K562 (cell line): ENCODE measurements at regions not wholly inside any gene's neighbourhood (a gene's known extent, or its start where the extent isn't known, plus 50 kb on each side); places are given as distances from the start of the nearest gene placed in this dataset.
A peak's percentile ranks its signal among the peaks of the same experiment; 100 is the strongest.

Experiments used
- ATAC-seq: fragments of 200-7000 bp; cut with Tn5 transposase; 3 replicates; pipeline ENCODE4 v1.9.1; 2020; ENCODE audit warnings: moderate library complexity
- BruUV-seq: library from RNA; stranded (reverse); fragments of 400-500 nt; replicated peaks from 2 replicates; lab custom pipeline; 2021; lab: Mats Ljungman, UMichigan
- CTCF ChIA-PET: fragments of 300-600 bp; formaldehyde crosslinking; extraction: SDS; loops from one replicate; lab custom pipeline; 2021; ENCODE audit warnings: low intra/inter-chr PET ratio; lab: Yijun Ruan, JAX
- POLR2A ChIA-PET: fragments of 300-600, 350-650 bp; sonication (Branson Sonifier 250); formaldehyde crosslinking; extraction: SDS; loops from one replicate; lab custom pipeline; 2021; ENCODE audit warnings: antibody characterized with exemption, inconsistent platforms; lab: Yijun Ruan, JAX
- DNase-seq, 4 experiments: peaks; one replicate each; pipeline versions ENCODE4 v3.0.0 to v3.0.0-alpha.2; 2011 to 2018; ENCODE audit warnings: low spot score in 3 of 4, mixed read lengths in 3 of 4; ENCODE audit errors: extremely low read depth in 1 of 4
- FAIRE-seq: peaks from 2 replicates; lab custom pipeline; 2011; peaks lifted over from hg19 to GRCh38; lab: Jason Lieb, UNC
- H2AFZ ChIP-seq: 2 replicates; pipeline ENCODE4 v1.6.0; 2011; ENCODE audit warnings: low read depth, low read length, control low read depth, inconsistent platforms
- H3K27ac ChIP-seq: fragments of 200-600 bp; 3 replicates; pipeline ENCODE4 v1.8.0; 2011; ENCODE audit warnings: low read depth, mild to moderate bottlenecking, control low read depth, inconsistent platforms, low read length, moderate library complexity, mixed read lengths; ENCODE audit errors: extremely low read depth
- H3K27me3 ChIP-seq, 2 experiments: fragments of 300-600 bp in 1 of 2; 2 replicates in 1 of 2; 3 replicates in 1 of 2; pipeline versions ENCODE4 v1.6.0 to v1.8.0; 2011; ENCODE audit warnings: inconsistent platforms in 2 of 2, low read length in 2 of 2, mild to moderate bottlenecking in 1 of 2, mixed read lengths in 1 of 2, moderate library complexity in 1 of 2; ENCODE audit not compliant: control insufficient read depth in 2 of 2, insufficient read depth in 2 of 2
- H3K36me3 ChIP-seq: fragments of 300-600 bp; 3 replicates; pipeline ENCODE4 v1.8.0; 2011; ENCODE audit warnings: mild to moderate bottlenecking, low read length, inconsistent platforms; ENCODE audit not compliant: control insufficient read depth, insufficient read depth
- H3K4me1 ChIP-seq, 2 experiments: fragments of 200-600 bp in 1 of 2; replicated peaks in 1 of 2; 2 replicates in 1 of 2; 3 replicates in 1 of 2; pipeline versions ENCODE4 v1.5.1 to v1.8.0; 2011; ENCODE audit warnings: inconsistent platforms in 2 of 2, low read length in 2 of 2, mild to moderate bottlenecking in 1 of 2, mixed read lengths in 1 of 2, moderate library complexity in 1 of 2; ENCODE audit not compliant: control insufficient read depth in 2 of 2, insufficient read depth in 2 of 2
- H3K4me2 ChIP-seq: 2 replicates; pipeline ENCODE4 v1.6.1; 2011; ENCODE audit warnings: low read length, control low read depth, inconsistent platforms, mixed read lengths; ENCODE audit not compliant: insufficient read depth
- H3K4me3 ChIP-seq: fragments of 200-600 bp; sonication (generic), shearing (Covaris generic); 2 replicates; pipeline ENCODE4 v1.5.1; 2016; ENCODE audit warnings: control low read depth, inconsistent platforms
- H3K79me2 ChIP-seq: fragments of 200-600 bp; 3 replicates; pipeline ENCODE4 v1.8.0; 2011; ENCODE audit warnings: low read length, inconsistent platforms; ENCODE audit not compliant: control insufficient read depth, insufficient read depth
- H3K9ac ChIP-seq, 2 experiments: 2 replicates each; pipeline versions ENCODE4 v1.6.0 to v1.6.1; 2011; ENCODE audit warnings: low read depth in 2 of 2, low read length in 2 of 2, control low read depth in 1 of 2, inconsistent platforms in 1 of 2, mild to moderate bottlenecking in 1 of 2, mixed read lengths in 1 of 2; ENCODE audit not compliant: insufficient read depth in 1 of 2
- H3K9me1 ChIP-seq: one replicate; pipeline ENCODE4 v1.6.0; 2011; ENCODE audit warnings: inconsistent platforms, mild to moderate bottlenecking, low read length, moderate library complexity; ENCODE audit not compliant: control insufficient read depth, insufficient read depth
- H3K9me3 ChIP-seq: replicated peaks from 2 replicates; pipeline ENCODE4 v1.5.1; 2011; ENCODE audit warnings: low read depth, low read length, inconsistent platforms; ENCODE audit not compliant: control insufficient read depth, insufficient read depth
- H4K20me1 ChIP-seq: replicated peaks from 2 replicates; pipeline ENCODE4 v1.6.1; 2011; ENCODE audit warnings: low read length, inconsistent platforms, mixed read lengths; ENCODE audit not compliant: control insufficient read depth, insufficient read depth
- ZBTB8A ChIP-seq: fragments of 450-650 bp; IDR thresholded peaks from 2 replicates; pipeline ENCODE4 v1.6.1; 2018; ENCODE audit warnings: mild to moderate bottlenecking, moderate library complexity; ENCODE audit not compliant: partially characterized antibody
- ZNF316 ChIP-seq: fragments of 450-650 bp; IDR thresholded peaks from 2 replicates; pipeline ENCODE4 v1.6.1; 2016
- WGBS: fragments of 100-300 bp; shearing (Covaris generic); methylation state at CpG from one replicate; pipeline ENCODE4 v1.1.6; 2016; ENCODE audit warnings: low coverage, mixed read lengths; ENCODE audit not compliant: insufficient coverage; ENCODE audit errors: missing lambda C conversion rate; 5-methylcytosine and 5-hydroxymethylcytosine counted together
- in situ Hi-C: fragments of 300-500 bp; cut with MboI; formaldehyde crosslinking; loops from 4 replicates; pipeline ENCODE4 v1.15.0; 2018; ENCODE audit warnings: inconsistent platforms, mixed read lengths
- intact Hi-C: fragments of 100-400 bp; cut with micrococcal nuclease; formaldehyde crosslinking; loops from 2 replicates; pipeline ENCODE4 v1.14.2; 2022
- TF ChIP-seq, protein P1 (sequence below): sonication (generic); formaldehyde crosslinking; IDR thresholded peaks from 2 replicates; pipeline ENCODE4 v1.9.0; 2022; ENCODE audit warnings: mild to moderate bottlenecking, missing genetic modification reagents
- TF ChIP-seq, protein P2 (sequence below): fragments of 450-650 bp; IDR thresholded peaks from 2 replicates; pipeline ENCODE4 v1.6.1; 2016; ENCODE audit warnings: mild to moderate bottlenecking, moderate library complexity

DNA sequence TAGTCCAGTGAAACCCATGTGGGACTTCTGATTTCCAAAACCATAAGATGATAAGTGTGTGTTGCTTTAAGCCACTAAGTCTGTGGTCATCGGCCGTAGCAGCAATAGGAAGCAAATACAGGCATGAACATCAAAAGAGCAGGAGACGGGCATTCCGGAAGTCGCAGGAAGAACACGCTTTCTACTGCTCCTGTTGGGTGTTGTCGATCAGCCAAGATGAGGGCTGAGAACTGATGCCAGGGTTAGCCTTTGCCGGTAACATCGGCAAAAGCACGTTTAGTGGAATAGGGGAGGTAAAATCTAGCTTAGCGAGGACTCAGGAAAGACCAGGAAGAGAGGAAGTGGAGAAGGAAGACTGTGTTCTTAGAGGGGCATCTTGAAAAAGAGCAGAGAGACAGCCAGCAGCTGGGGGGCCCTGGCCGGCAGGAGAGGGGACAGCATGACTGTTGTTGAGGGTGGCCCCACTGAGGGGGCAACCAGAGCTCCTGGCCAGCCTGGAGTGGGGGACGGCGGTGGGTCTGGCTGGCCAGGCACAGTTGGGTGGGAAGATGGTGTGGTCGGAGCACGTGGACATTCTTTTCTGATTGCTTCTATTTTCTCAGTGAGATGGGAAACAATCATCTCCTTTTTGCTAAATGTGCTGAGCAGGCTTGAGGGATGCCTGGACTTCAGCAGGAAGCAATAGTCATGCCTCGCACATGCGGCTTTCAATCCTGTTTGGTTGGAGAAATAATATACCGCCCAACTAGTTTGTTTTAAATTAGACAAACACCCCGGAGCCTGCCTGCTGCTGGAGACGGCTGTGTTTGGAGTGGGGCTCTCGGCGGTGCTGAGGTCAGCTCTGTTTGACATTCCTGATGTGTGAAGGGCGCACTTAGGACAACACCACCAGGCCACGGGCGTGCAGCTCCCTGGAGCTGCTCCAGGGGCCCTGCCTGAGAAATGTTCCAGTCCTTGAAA lies 109.9 kb downstream of the METRNL start:
- 29% methylated on average over 26 of the region's 26 CpGs for WGBS
- POLR2A ChIA-PET: interaction anchor here (0.6 to 1.3 kb wide), 4 partner anchors 8 to 113 kb away, joined by 3 to 4 read pairs (median 3); no protein-coding TSS in a partner anchor
- Histone ChIP-seq H3K4me3 (no peak overlapping the region), H3K4me1 (peaks cover 0 to 28% of the 10 kb centered on the region in 2 experiments; a peak in 2 of 5 replicates), H2AFZ (peak overlapping the region; percentile 60), H3K36me3 (no peaks in the 10 kb centered on the region), H3K27ac (no peak overlapping the region), H3K9me1 (no peaks in the 10 kb centered on the region), H3K9me3 (no peaks in the 10 kb centered on the region), H3K9ac (no peak overlapping the region), H4K20me1 (no peaks in the 10 kb centered on the region), H3K79me2 (no peaks in the 10 kb centered on the region), H3K27me3 (peaks cover 0 to 29% of the 10 kb centered on the region in 2 experiments; a peak in 2 of 5 replicates), H3K4me2 (no peak overlapping the region)
- FAIRE-seq (no peak), ATAC-seq (no peak), DNase-seq (no peak)
- CTCF ChIA-PET: no interaction called here
- no TSS peak for BruUV-seq
- in situ Hi-C loops (no loop called here), intact Hi-C loops (no loop called here)
- TF ChIP-seq ZNF316: peak; percentile 14; the same call in 1 of the 2 replicates
- TF ChIP-seq, protein P1, sequence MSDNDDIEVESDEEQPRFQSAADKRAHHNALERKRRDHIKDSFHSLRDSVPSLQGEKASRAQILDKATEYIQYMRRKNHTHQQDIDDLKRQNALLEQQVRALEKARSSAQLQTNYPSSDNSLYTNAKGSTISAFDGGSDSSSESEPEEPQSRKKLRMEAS (CRISPR knock-in tag): peak; percentile 10; the same call in 1 of the 2 replicates
- TF ChIP-seq, protein P2, sequence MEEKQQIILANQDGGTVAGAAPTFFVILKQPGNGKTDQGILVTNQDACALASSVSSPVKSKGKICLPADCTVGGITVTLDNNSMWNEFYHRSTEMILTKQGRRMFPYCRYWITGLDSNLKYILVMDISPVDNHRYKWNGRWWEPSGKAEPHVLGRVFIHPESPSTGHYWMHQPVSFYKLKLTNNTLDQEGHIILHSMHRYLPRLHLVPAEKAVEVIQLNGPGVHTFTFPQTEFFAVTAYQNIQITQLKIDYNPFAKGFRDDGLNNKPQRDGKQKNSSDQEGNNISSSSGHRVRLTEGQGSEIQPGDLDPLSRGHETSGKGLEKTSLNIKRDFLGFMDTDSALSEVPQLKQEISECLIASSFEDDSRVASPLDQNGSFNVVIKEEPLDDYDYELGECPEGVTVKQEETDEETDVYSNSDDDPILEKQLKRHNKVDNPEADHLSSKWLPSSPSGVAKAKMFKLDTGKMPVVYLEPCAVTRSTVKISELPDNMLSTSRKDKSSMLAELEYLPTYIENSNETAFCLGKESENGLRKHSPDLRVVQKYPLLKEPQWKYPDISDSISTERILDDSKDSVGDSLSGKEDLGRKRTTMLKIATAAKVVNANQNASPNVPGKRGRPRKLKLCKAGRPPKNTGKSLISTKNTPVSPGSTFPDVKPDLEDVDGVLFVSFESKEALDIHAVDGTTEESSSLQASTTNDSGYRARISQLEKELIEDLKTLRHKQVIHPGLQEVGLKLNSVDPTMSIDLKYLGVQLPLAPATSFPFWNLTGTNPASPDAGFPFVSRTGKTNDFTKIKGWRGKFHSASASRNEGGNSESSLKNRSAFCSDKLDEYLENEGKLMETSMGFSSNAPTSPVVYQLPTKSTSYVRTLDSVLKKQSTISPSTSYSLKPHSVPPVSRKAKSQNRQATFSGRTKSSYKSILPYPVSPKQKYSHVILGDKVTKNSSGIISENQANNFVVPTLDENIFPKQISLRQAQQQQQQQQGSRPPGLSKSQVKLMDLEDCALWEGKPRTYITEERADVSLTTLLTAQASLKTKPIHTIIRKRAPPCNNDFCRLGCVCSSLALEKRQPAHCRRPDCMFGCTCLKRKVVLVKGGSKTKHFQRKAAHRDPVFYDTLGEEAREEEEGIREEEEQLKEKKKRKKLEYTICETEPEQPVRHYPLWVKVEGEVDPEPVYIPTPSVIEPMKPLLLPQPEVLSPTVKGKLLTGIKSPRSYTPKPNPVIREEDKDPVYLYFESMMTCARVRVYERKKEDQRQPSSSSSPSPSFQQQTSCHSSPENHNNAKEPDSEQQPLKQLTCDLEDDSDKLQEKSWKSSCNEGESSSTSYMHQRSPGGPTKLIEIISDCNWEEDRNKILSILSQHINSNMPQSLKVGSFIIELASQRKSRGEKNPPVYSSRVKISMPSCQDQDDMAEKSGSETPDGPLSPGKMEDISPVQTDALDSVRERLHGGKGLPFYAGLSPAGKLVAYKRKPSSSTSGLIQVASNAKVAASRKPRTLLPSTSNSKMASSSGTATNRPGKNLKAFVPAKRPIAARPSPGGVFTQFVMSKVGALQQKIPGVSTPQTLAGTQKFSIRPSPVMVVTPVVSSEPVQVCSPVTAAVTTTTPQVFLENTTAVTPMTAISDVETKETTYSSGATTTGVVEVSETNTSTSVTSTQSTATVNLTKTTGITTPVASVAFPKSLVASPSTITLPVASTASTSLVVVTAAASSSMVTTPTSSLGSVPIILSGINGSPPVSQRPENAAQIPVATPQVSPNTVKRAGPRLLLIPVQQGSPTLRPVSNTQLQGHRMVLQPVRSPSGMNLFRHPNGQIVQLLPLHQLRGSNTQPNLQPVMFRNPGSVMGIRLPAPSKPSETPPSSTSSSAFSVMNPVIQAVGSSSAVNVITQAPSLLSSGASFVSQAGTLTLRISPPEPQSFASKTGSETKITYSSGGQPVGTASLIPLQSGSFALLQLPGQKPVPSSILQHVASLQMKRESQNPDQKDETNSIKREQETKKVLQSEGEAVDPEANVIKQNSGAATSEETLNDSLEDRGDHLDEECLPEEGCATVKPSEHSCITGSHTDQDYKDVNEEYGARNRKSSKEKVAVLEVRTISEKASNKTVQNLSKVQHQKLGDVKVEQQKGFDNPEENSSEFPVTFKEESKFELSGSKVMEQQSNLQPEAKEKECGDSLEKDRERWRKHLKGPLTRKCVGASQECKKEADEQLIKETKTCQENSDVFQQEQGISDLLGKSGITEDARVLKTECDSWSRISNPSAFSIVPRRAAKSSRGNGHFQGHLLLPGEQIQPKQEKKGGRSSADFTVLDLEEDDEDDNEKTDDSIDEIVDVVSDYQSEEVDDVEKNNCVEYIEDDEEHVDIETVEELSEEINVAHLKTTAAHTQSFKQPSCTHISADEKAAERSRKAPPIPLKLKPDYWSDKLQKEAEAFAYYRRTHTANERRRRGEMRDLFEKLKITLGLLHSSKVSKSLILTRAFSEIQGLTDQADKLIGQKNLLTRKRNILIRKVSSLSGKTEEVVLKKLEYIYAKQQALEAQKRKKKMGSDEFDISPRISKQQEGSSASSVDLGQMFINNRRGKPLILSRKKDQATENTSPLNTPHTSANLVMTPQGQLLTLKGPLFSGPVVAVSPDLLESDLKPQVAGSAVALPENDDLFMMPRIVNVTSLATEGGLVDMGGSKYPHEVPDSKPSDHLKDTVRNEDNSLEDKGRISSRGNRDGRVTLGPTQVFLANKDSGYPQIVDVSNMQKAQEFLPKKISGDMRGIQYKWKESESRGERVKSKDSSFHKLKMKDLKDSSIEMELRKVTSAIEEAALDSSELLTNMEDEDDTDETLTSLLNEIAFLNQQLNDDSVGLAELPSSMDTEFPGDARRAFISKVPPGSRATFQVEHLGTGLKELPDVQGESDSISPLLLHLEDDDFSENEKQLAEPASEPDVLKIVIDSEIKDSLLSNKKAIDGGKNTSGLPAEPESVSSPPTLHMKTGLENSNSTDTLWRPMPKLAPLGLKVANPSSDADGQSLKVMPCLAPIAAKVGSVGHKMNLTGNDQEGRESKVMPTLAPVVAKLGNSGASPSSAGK: 0 out of 2 replicates have a peak, but pooled peaks have one; percentile 21
- no peak for TF ChIP-seq ZBTB8A
